B cell (primary cell): ENCODE measurements at regions not wholly inside any gene's neighbourhood (a gene's known extent, or its start where the extent isn't known, plus 50 kb on each side); places are given as distances from the start of the nearest gene placed in this dataset.

Experiments used
- ATAC-seq: fragments of 200-7000 bp; cut with Tn5 transposase; one replicate; pipeline ENCODE4 v1.10.0; 2021; ENCODE audit warnings: low read depth, mild to moderate bottlenecking, moderate number of reproducible peaks, moderate library complexity
- CTCF ChIA-PET: fragments of 350-600 bp; sonication (Branson Sonifier 250); formaldehyde crosslinking; loops from one replicate; lab custom pipeline; 2021; ENCODE audit warnings: antibody characterized with exemption, inconsistent platforms; lab: Charles Lee
- POLR2A ChIA-PET: fragments of 350-600 bp; sonication (Branson Sonifier 250); formaldehyde crosslinking; loops from one replicate; lab custom pipeline; 2021; ENCODE audit warnings: antibody characterized with exemption; lab: Charles Lee
- DNase-seq: peaks from one replicate; pipeline ENCODE4 v3.0.0; 2013
- H2AFZ ChIP-seq: 2 replicates; pipeline ENCODE4 v1.6.1; 2012; ENCODE audit warnings: mild to moderate bottlenecking, low read depth, low read length; ENCODE audit not compliant: insufficient read depth, poor library complexity, severe bottlenecking
- H3K27ac ChIP-seq, 2 donors: 1 replicate in 1 of 2; 2 replicates in 1 of 2; pipeline ENCODE4 v1.5.1; 2012 to 2013; ENCODE audit warnings: low read length in 2 of 2, mild to moderate bottlenecking in 2 of 2, moderate library complexity in 1 of 2
- H3K27me3 ChIP-seq, 4 experiments: fragments of 200-600 bp in 1 of 4; sonication (generic) in 1 of 4; replicated peaks in 1 of 4; 1 replicate in 2 of 4; 2 replicates in 2 of 4; pipeline versions ENCODE4 v1.6.1 to v1.7.0; 2013 to 2016; ENCODE audit warnings: low read length in 3 of 4, mild to moderate bottlenecking in 2 of 4, mixed read lengths in 1 of 4, moderate library complexity in 1 of 4; ENCODE audit not compliant: insufficient read depth in 4 of 4, control insufficient read depth in 3 of 4; ENCODE audit errors: control extremely low read depth in 1 of 4
- H3K36me3 ChIP-seq, 2 experiments: replicated peaks in 1 of 2; 1 replicate in 1 of 2; 2 replicates in 1 of 2; pipeline versions ENCODE4 v1.6.1 to v1.7.1; 2013; ENCODE audit warnings: low read length in 1 of 2; ENCODE audit not compliant: insufficient read depth in 2 of 2, control insufficient read depth in 1 of 2; ENCODE audit errors: control extremely low read depth in 1 of 2, extremely low read depth in 1 of 2
- H3K4me1 ChIP-seq, 2 donors: fragments of 200-600 bp in 1 of 2; sonication (generic) in 1 of 2; 1 replicate in 1 of 2; 2 replicates in 1 of 2; pipeline versions ENCODE4 v1.5.1 to v1.6.1; 2013 to 2017; ENCODE audit warnings: low read length in 2 of 2; ENCODE audit not compliant: control insufficient read depth in 2 of 2, insufficient read depth in 2 of 2
- H3K4me2 ChIP-seq: replicated peaks from 2 replicates; pipeline ENCODE3; 2012; ENCODE audit warnings: mild to moderate bottlenecking, low read depth, low read length; ENCODE audit not compliant: poor library complexity, severe bottlenecking
- H3K4me3 ChIP-seq, 5 experiments: fragments of 200-600 bp in 1 of 5; sonication (generic) in 1 of 5; 1 replicate in 3 of 5; 2 replicates in 2 of 5; pipeline versions ENCODE4 v1.5.1 to v1.7.0; 2011 to 2016; ENCODE audit warnings: low read length in 4 of 5, mild to moderate bottlenecking in 4 of 5, low read depth in 2 of 5, control low read depth in 1 of 5, moderate library complexity in 1 of 5; ENCODE audit not compliant: insufficient read depth in 1 of 5; ENCODE audit errors: control extremely low read depth in 1 of 5, extremely low read depth in 1 of 5
- H3K79me2 ChIP-seq: fragments of 200-600 bp; sonication (generic); one replicate; pipeline ENCODE4 v1.6.0; 2016; ENCODE audit warnings: low read length; ENCODE audit not compliant: control insufficient read depth, insufficient read depth
- H3K9ac ChIP-seq: fragments of 200-600 bp; sonication (generic); 2 replicates; pipeline ENCODE4 v1.6.1; 2017; ENCODE audit warnings: mild to moderate bottlenecking, low read length, moderate library complexity
- H3K9me3 ChIP-seq, 3 donors: one replicate each; pipeline versions ENCODE4 v1.6.1 to v1.7.1; 2013; ENCODE audit warnings: low read length in 2 of 3; ENCODE audit not compliant: control insufficient read depth in 2 of 3, insufficient read depth in 1 of 3; ENCODE audit errors: control extremely low read depth in 1 of 3
- H4K20me1 ChIP-seq: 2 replicates; pipeline ENCODE4 v1.6.0; 2012; ENCODE audit warnings: mild to moderate bottlenecking, low read length; ENCODE audit not compliant: insufficient read depth, control insufficient read depth, poor library complexity, severe bottlenecking
- H3K27ac Mint-ChIP-seq: one replicate; pipeline ENCODE4 v1.8.0; 2021; ENCODE audit warnings: mixed read lengths
- H3K27me3 Mint-ChIP-seq: one replicate; pipeline ENCODE4 v1.8.0; 2021; ENCODE audit warnings: mixed read lengths
- H3K4me1 Mint-ChIP-seq: one replicate; pipeline ENCODE4 v1.8.0; 2021; ENCODE audit warnings: mixed read lengths
- H3K4me3 Mint-ChIP-seq: one replicate; pipeline ENCODE4 v1.8.0; 2021; ENCODE audit warnings: mixed read lengths
- H3K9me3 Mint-ChIP-seq: one replicate; pipeline ENCODE4 v1.8.0; 2022; ENCODE audit warnings: mixed read lengths; ENCODE audit not compliant: insufficient read depth
- EZH2 ChIP-seq: IDR thresholded peaks from 2 replicates; pipeline ENCODE4 v1.6.1; 2012; ENCODE audit warnings: borderline replicate concordance, low read depth, mild to moderate bottlenecking, moderate library complexity, low read length; ENCODE audit not compliant: insufficient read depth, poor library complexity, severe bottlenecking
- WGBS: methylation state at CpG from one replicate; pipeline ENCODE4 v1.1.5; 2013; ENCODE audit warnings: missing lambda C conversion rate; ENCODE audit not compliant: insufficient coverage; 5-methylcytosine and 5-hydroxymethylcytosine counted together
- intact Hi-C: fragments of 100-400 bp; cut with micrococcal nuclease; formaldehyde crosslinking; loops from one replicate; pipeline ENCODE4 v1.10.0; 2022
- TF ChIP-seq, protein P1 (sequence below): fragments of 200-600 bp; IDR thresholded peaks from one replicate; pipeline ENCODE4 v1.8.0; 2022; ENCODE audit warnings: antibody characterized with exemption, mild to moderate bottlenecking

DNA sequence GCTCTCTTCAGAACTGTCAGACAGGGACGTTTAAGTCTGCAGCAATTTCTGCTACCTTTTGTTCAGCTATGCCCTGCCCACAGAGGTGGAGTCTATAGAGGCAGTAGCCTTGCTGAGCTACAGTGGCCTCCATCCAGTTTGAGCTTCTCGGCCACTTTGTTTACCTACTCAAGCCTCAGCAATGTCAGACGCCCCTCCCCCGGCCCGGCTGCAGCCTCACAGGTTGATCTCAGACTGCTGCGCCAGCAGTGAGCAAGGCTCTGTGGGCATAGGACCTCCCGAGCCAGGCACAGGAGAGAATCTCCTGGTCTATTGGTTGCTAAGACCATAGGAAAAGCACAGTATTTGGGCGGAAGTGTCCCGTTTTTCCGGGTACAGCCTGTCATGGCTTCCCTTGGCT, 89.9 kb upstream of the PDC start:
- no peak overlapping the region for H3K4me3 Mint-ChIP-seq
- ChIA-PET POLR2A (no interaction called here), CTCF (no interaction called here)
- H3K4me1 ChIP-seq, result no peaks in the 10 kb centered on the region
- H3K27ac ChIP-seq, result no peak overlapping the region
- no peak overlapping the region for H3K4me2 ChIP-seq
- 100% methylated on average over 10 of the region's 10 CpGs for WGBS
- H3K79me2 ChIP-seq, result no peaks in the 10 kb centered on the region
- no peaks in the 10 kb centered on the region for H3K4me1 Mint-ChIP-seq
- DNase-seq (no peak), ATAC-seq (no peak)
- H3K9me3 ChIP-seq, result peaks cover 0 to 11% (median 6%) of the 10 kb centered on the region in 3 donors
- H3K4me3 ChIP-seq, result no peak overlapping the region
- H3K27me3 Mint-ChIP-seq, result no peaks in the 10 kb centered on the region
- no peak for TF ChIP-seq EZH2
- TF ChIP-seq, protein P1, sequence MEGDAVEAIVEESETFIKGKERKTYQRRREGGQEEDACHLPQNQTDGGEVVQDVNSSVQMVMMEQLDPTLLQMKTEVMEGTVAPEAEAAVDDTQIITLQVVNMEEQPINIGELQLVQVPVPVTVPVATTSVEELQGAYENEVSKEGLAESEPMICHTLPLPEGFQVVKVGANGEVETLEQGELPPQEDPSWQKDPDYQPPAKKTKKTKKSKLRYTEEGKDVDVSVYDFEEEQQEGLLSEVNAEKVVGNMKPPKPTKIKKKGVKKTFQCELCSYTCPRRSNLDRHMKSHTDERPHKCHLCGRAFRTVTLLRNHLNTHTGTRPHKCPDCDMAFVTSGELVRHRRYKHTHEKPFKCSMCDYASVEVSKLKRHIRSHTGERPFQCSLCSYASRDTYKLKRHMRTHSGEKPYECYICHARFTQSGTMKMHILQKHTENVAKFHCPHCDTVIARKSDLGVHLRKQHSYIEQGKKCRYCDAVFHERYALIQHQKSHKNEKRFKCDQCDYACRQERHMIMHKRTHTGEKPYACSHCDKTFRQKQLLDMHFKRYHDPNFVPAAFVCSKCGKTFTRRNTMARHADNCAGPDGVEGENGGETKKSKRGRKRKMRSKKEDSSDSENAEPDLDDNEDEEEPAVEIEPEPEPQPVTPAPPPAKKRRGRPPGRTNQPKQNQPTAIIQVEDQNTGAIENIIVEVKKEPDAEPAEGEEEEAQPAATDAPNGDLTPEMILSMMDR, result no peak
- peaks cover 8% of the 10 kb centered on the region for H3K9me3 Mint-ChIP-seq
- H2AFZ ChIP-seq, result no peak overlapping the region
- no peaks in the 10 kb centered on the region for H3K27me3 ChIP-seq
- no peaks in the 10 kb centered on the region for H4K20me1 ChIP-seq
- H3K36me3 ChIP-seq, result no peaks in the 10 kb centered on the region
- H3K9ac ChIP-seq, result no peak overlapping the region
- H3K27ac Mint-ChIP-seq, result no peak overlapping the region
- intact Hi-C loops, result no loop called here

DNA sequence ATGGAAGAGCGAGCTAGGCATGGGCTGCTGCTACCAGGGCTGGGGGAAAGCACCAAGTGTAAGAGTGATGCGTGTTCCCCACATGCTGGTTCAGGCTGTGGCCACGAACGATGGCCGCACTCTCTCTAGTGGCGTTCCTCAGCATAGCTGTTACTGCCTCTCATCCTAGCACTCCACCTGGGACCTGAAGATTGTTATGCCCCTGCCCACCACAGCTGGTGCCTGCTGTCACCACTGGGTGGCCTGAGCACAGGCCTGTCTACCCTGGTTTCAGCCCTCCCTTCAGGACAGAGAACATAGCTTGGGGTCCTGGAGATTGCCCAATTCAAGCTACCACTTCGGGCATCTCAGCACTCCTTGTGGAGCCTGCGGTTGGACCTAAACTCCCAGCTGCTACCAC, 80.1 kb upstream of the PDC start:
- Mint-ChIP-seq H3K27ac (no peak overlapping the region), H3K4me1 (no peaks in the 10 kb centered on the region), H3K27me3 (no peaks in the 10 kb centered on the region), H3K4me3 (no peak overlapping the region), H3K9me3 (peaks cover 9% of the 10 kb centered on the region)
- H3K79me2 ChIP-seq, result no peaks in the 10 kb centered on the region
- CTCF ChIA-PET, result no interaction called here
- POLR2A ChIA-PET, result no interaction called here
- no peak overlapping the region for H3K4me2 ChIP-seq
- intact Hi-C loops, result no loop called here
- ATAC-seq, result no peak
- no peak overlapping the region for H3K4me3 ChIP-seq
- no peaks in the 10 kb centered on the region for H3K27me3 ChIP-seq
- no peaks in the 10 kb centered on the region for H4K20me1 ChIP-seq
- H3K9ac ChIP-seq, result no peak overlapping the region
- WGBS, result 86% methylated on average over 8 of the region's 8 CpGs
- no peak for DNase-seq
- H3K4me1 ChIP-seq, result no peaks in the 10 kb centered on the region
- no peaks in the 10 kb centered on the region for H3K36me3 ChIP-seq
- no peak overlapping the region for H3K27ac ChIP-seq
- peaks cover 0 to 24% (median 2%) of the 10 kb centered on the region in 3 donors for H3K9me3 ChIP-seq
- no peak overlapping the region for H2AFZ ChIP-seq
- TF ChIP-seq, protein P1, result no peak
